HEK293 (cell line): ENCODE measurements at regions not wholly inside any gene's neighbourhood (a gene's known extent, or its start where the extent isn't known, plus 50 kb on each side); places are given as distances from the start of the nearest gene placed in this dataset.
"Not testable (repeated sequence)": the region's sequence is repeated elsewhere in the genome, so short reads cannot be mapped to it uniquely, and the experiment has no call there.

ENCODE experiments used
- CTCF ChIP-seq: fragments of 450-650 bp; formaldehyde crosslinking; IDR thresholded peaks from 2 replicates; pipeline ENCODE4 v1.5.1; 2016; ENCODE audit warnings: missing biosample characterization, missing genetic modification characterization
- ZFP37 ChIP-seq: fragments of 450-650 bp; formaldehyde crosslinking; IDR thresholded peaks from 2 replicates; pipeline ENCODE4 v1.5.1; 2016; ENCODE audit warnings: missing biosample characterization, missing genetic modification characterization
- ZNF626 ChIP-seq: fragments of 450-650 bp; sonication (Bioruptor Pico); formaldehyde crosslinking; IDR thresholded peaks from 2 replicates; pipeline ENCODE4 v1.5.1; 2018; ENCODE audit warnings: missing biosample characterization, missing genetic modification characterization, inconsistent platforms
- ZNF776 ChIP-seq: fragments of 450-650 bp; formaldehyde crosslinking; IDR thresholded peaks from 2 replicates; pipeline ENCODE4 v1.5.0; 2017; ENCODE audit warnings: missing biosample characterization, missing genetic modification characterization, borderline replicate concordance

- TF ChIP-seq ZNF776, ZFP37, CTCF, ZNF626 (tag by site-specific recombination): not testable (repeated sequence)
Observed at GRCh38 chr10:80728354-80728753, 190.7 kb downstream of the SH2D4B start.
